H9 (cell line): ENCODE measurements at regions not wholly inside any gene's neighbourhood (a gene's known extent, or its start where the extent isn't known, plus 50 kb on each side); places are given as distances from the start of the nearest gene placed in this dataset.

ENCODE experiments used
- DNase-seq: peaks from one replicate; pipeline ENCODE4 v3.0.0-alpha.2; 2017
- H2AFZ ChIP-seq: one replicate; pipeline ENCODE4 v1.6.1; 2013; ENCODE audit warnings: mild to moderate bottlenecking, low read length, control low read depth, moderate library complexity
- H2AK5ac ChIP-seq: 2 replicates; pipeline ENCODE4 v1.6.1; 2013; ENCODE audit warnings: low read length, control low read depth, mixed read lengths; ENCODE audit not compliant: insufficient read length
- H2BK120ac ChIP-seq: one replicate; pipeline ENCODE4 v1.6.1; 2013; ENCODE audit warnings: low read depth, mild to moderate bottlenecking, low read length, control low read depth, inconsistent platforms; ENCODE audit not compliant: poor library complexity, severe bottlenecking
- H2BK12ac ChIP-seq: 2 replicates; pipeline ENCODE4 v1.6.1; 2013; ENCODE audit warnings: low read length, control low read depth, mixed read lengths, low read depth; ENCODE audit not compliant: insufficient read length
- H2BK15ac ChIP-seq: 2 replicates; pipeline ENCODE4 v1.6.1; 2013; ENCODE audit warnings: low read depth, low read length, control low read depth
- H2BK20ac ChIP-seq: one replicate; pipeline ENCODE4 v1.6.1; 2013; ENCODE audit warnings: low read depth, mild to moderate bottlenecking, low read length, control low read depth, inconsistent platforms; ENCODE audit not compliant: poor library complexity, severe bottlenecking
- H2BK5ac ChIP-seq: 2 replicates; pipeline ENCODE4 v1.6.1; 2013; ENCODE audit warnings: low read length, control low read depth, mixed read lengths; ENCODE audit not compliant: insufficient read length
- H3K14ac ChIP-seq: 2 replicates; pipeline ENCODE4 v1.6.1; 2013; ENCODE audit warnings: low read length, control low read depth; ENCODE audit not compliant: insufficient read depth
- H3K18ac ChIP-seq: 2 replicates; pipeline ENCODE4 v1.6.1; 2013; ENCODE audit warnings: low read depth, mild to moderate bottlenecking, mixed read lengths, low read length, control low read depth; ENCODE audit not compliant: insufficient read length
- H3K23ac ChIP-seq: 2 replicates; pipeline ENCODE4 v1.6.1; 2013; ENCODE audit warnings: low read length, control low read depth, mixed read lengths, low read depth; ENCODE audit not compliant: insufficient read length
- H3K23me2 ChIP-seq: 2 replicates; pipeline ENCODE4 v1.6.1; 2013; ENCODE audit warnings: low read depth, mild to moderate bottlenecking, mixed read lengths, low read length, control low read depth; ENCODE audit not compliant: insufficient read length, poor library complexity, severe bottlenecking
- H3K27ac ChIP-seq: 2 replicates; pipeline ENCODE4 v1.5.1; 2013; ENCODE audit warnings: low read length, control low read depth, mixed read lengths, low read depth; ENCODE audit not compliant: insufficient read length
- H3K27me3 ChIP-seq: 2 replicates; pipeline ENCODE4 v1.6.1; 2013; ENCODE audit warnings: low read length, control low read depth, inconsistent platforms; ENCODE audit not compliant: insufficient read depth
- H3K4ac ChIP-seq: 2 replicates; pipeline ENCODE4 v1.6.1; 2013; ENCODE audit warnings: low read depth, mild to moderate bottlenecking, control low read depth, inconsistent platforms, low read length, moderate library complexity
- H3K4me1 ChIP-seq: 2 replicates; pipeline ENCODE4 v1.6.1; 2013; ENCODE audit warnings: low read length, control low read depth, inconsistent platforms; ENCODE audit not compliant: insufficient read depth
- H3K4me2 ChIP-seq: 2 replicates; pipeline ENCODE4 v1.6.1; 2013; ENCODE audit warnings: low read length, control low read depth, mixed read lengths; ENCODE audit not compliant: insufficient read length, insufficient read depth
- H3K56ac ChIP-seq: 2 replicates; pipeline ENCODE4 v1.6.1; 2013; ENCODE audit warnings: low read depth, mild to moderate bottlenecking, mixed read lengths, low read length, control low read depth; ENCODE audit not compliant: insufficient read length
- H3K79me1 ChIP-seq: 2 replicates; pipeline ENCODE4 v1.6.1; 2013; ENCODE audit warnings: low read depth, mild to moderate bottlenecking, moderate library complexity, low read length, control low read depth, inconsistent platforms; ENCODE audit not compliant: insufficient read depth, poor library complexity, severe bottlenecking
- H3K79me2 ChIP-seq: 2 replicates; pipeline ENCODE4 v1.6.1; 2013; ENCODE audit warnings: low read length, control low read depth, inconsistent platforms; ENCODE audit not compliant: insufficient read depth
- H3K9ac ChIP-seq: 2 replicates; pipeline ENCODE4 v1.6.1; 2013; ENCODE audit warnings: low read length, control low read depth, mixed read lengths; ENCODE audit not compliant: insufficient read length; ENCODE audit errors: extremely low read depth
- H3K9me3 ChIP-seq: one replicate; pipeline ENCODE4 v1.6.1; 2013; ENCODE audit warnings: low read depth, low read length, inconsistent platforms; ENCODE audit not compliant: control insufficient read depth
- H3T11ph ChIP-seq: one replicate; pipeline ENCODE4 v1.6.1; 2013; ENCODE audit warnings: mild to moderate bottlenecking, low read length, control low read depth, inconsistent platforms
- H4K20me1 ChIP-seq: one replicate; pipeline ENCODE4 v1.6.1; 2013; ENCODE audit not compliant: control insufficient read depth, insufficient read length, insufficient read depth
- H4K5ac ChIP-seq: 2 replicates; pipeline ENCODE4 v1.6.1; 2013; ENCODE audit warnings: low read depth, mild to moderate bottlenecking, mixed read lengths, low read length, control low read depth; ENCODE audit not compliant: insufficient read length
- H4K8ac ChIP-seq: replicated peaks from 2 replicates; pipeline ENCODE4 v1.6.1; 2013; ENCODE audit warnings: low read length, control low read depth, mixed read lengths, low read depth; ENCODE audit not compliant: insufficient read length
- H4K91ac ChIP-seq: 2 replicates; pipeline ENCODE4 v1.6.1; 2013; ENCODE audit warnings: low read depth, mild to moderate bottlenecking, moderate library complexity, mixed read lengths, low read length, control low read depth; ENCODE audit not compliant: insufficient read length
- H3K27ac Mint-ChIP-seq, 3 experiments: 2 replicates in 2 of 3; 3 replicates in 1 of 3; pipeline ENCODE4 v1.8.0; 2020 to 2021; ENCODE audit warnings: mixed read lengths in 3 of 3, mild to moderate bottlenecking in 1 of 3, moderate library complexity in 1 of 3
- H3K27me3 Mint-ChIP-seq: 2 replicates; pipeline ENCODE4 v1.8.0; 2021; ENCODE audit warnings: low read depth, mild to moderate bottlenecking, moderate library complexity, mixed read lengths
- H3K36me3 Mint-ChIP-seq, 3 experiments: 2 replicates in 2 of 3; 3 replicates in 1 of 3; pipeline ENCODE4 v1.8.0; 2020 to 2021; ENCODE audit warnings: low read depth in 3 of 3, mixed read lengths in 3 of 3; ENCODE audit not compliant: insufficient read depth in 1 of 3
- H3K4me1 Mint-ChIP-seq, 2 experiments: 2 replicates each; pipeline ENCODE4 v1.8.0; 2020; ENCODE audit warnings: mixed read lengths in 2 of 2
- H3K4me3 Mint-ChIP-seq, 2 experiments: 2 replicates in 1 of 2; 3 replicates in 1 of 2; pipeline ENCODE4 v1.8.0; 2020 to 2021; ENCODE audit warnings: mild to moderate bottlenecking in 2 of 2, mixed read lengths in 2 of 2, moderate library complexity in 1 of 2
- H3K9me3 Mint-ChIP-seq, 2 experiments: 2 replicates in 1 of 2; 3 replicates in 1 of 2; pipeline ENCODE4 v1.8.0; 2020; ENCODE audit warnings: mild to moderate bottlenecking in 2 of 2, mixed read lengths in 2 of 2, moderate library complexity in 1 of 2
- WGBS: extraction: QIAGEN DNeasy Blood & Tissue Kit; methylation state at CpG from one replicate; pipeline ENCODE4 v1.1.7; 2013; ENCODE audit warnings: missing lambda C conversion rate, low lambda C conversion rate, mixed read lengths; ENCODE audit not compliant: insufficient read length; ENCODE audit errors: extremely low coverage; 5-methylcytosine and 5-hydroxymethylcytosine counted together
- TF ChIP-seq, protein P1 (sequence below): fragments of 200-600 bp; sonication (generic); conservative IDR thresholded peaks from 3 replicates; pipeline ENCODE4 v1.8.0; 2021; ENCODE audit warnings: antibody characterized with exemption, mild to moderate bottlenecking

DNA sequence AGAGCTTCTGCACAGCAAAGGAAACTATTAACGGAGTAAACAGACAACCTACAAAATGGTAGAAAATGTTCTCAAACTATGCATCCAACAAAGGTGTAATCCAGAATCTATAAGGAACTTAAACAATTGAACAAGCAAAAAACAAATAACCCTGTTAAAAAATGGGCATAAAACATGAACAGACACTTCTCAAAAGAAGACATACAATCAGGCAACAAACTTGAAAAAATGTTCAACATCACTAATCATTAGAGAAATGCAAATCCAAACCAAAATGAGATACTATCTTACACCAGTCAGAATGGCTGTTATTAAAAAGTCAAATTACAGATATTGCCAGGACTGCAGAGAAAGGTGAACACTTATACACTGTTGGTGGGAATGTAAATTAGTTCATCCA is 309.6 kb upstream of the KLF3 start:
- peaks cover 2% of the 10 kb centered on the region for H3K27me3 Mint-ChIP-seq
- H4K8ac ChIP-seq = no peak overlapping the region
- no peak overlapping the region for H2AFZ ChIP-seq
- WGBS = no CpG with 5 or more reads among the region's 1 CpG
- H3K9me3 ChIP-seq = no peaks in the 10 kb centered on the region
- no peak for DNase-seq
- no peak overlapping the region for H3K4me3 Mint-ChIP-seq
- no peak overlapping the region for H3K4ac ChIP-seq
- peaks cover 6 to 7% of the 10 kb centered on the region in 2 experiments; a peak in 4 of 5 replicates for H3K9me3 Mint-ChIP-seq
- no peak overlapping the region for H3K56ac ChIP-seq
- no peak overlapping the region for H2BK120ac ChIP-seq
- H3K79me1 ChIP-seq = no peaks in the 10 kb centered on the region
- no peak overlapping the region for H3K9ac ChIP-seq
- H2BK5ac ChIP-seq = no peak overlapping the region
- H2AK5ac ChIP-seq = no peak overlapping the region
- no peaks in the 10 kb centered on the region; a peak in 2 of 7 replicates for H3K36me3 Mint-ChIP-seq
- H3K4me1 ChIP-seq = no peaks in the 10 kb centered on the region; the same call in 1 of the 2 replicates
- H3T11ph ChIP-seq = no peak overlapping the region
- no peak overlapping the region for H2BK15ac ChIP-seq
- H3K14ac ChIP-seq = no peak overlapping the region
- H4K5ac ChIP-seq = no peak overlapping the region
- TF ChIP-seq, protein P1, sequence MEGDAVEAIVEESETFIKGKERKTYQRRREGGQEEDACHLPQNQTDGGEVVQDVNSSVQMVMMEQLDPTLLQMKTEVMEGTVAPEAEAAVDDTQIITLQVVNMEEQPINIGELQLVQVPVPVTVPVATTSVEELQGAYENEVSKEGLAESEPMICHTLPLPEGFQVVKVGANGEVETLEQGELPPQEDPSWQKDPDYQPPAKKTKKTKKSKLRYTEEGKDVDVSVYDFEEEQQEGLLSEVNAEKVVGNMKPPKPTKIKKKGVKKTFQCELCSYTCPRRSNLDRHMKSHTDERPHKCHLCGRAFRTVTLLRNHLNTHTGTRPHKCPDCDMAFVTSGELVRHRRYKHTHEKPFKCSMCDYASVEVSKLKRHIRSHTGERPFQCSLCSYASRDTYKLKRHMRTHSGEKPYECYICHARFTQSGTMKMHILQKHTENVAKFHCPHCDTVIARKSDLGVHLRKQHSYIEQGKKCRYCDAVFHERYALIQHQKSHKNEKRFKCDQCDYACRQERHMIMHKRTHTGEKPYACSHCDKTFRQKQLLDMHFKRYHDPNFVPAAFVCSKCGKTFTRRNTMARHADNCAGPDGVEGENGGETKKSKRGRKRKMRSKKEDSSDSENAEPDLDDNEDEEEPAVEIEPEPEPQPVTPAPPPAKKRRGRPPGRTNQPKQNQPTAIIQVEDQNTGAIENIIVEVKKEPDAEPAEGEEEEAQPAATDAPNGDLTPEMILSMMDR = no peak
- H4K20me1 ChIP-seq = no peaks in the 10 kb centered on the region
- no peaks in the 10 kb centered on the region for H3K27me3 ChIP-seq
- H3K23me2 ChIP-seq = no peaks in the 10 kb centered on the region
- H4K91ac ChIP-seq = no peak overlapping the region
- no peaks in the 10 kb centered on the region for H3K4me1 Mint-ChIP-seq
- no peak overlapping the region for H3K27ac Mint-ChIP-seq
- no peak overlapping the region for H2BK20ac ChIP-seq
- H3K4me2 ChIP-seq = no peak overlapping the region
- no peaks in the 10 kb centered on the region for H3K79me2 ChIP-seq
- no peak overlapping the region for H3K18ac ChIP-seq
- no peak overlapping the region for H3K23ac ChIP-seq
- no peak overlapping the region for H3K27ac ChIP-seq
- H2BK12ac ChIP-seq = no peak overlapping the region
